GM12878 (cell line): ENCODE measurements at regions not wholly inside any gene's neighbourhood (a gene's known extent, or its start where the extent isn't known, plus 50 kb on each side); places are given as distances from the start of the nearest gene placed in this dataset.

Experiments
- ATAC-seq: fragments of 200-7000 bp; cut with Tn5 transposase; 3 replicates; pipeline ENCODE4 v1.9.1; 2020; ENCODE audit warnings: mild to moderate bottlenecking, moderate library complexity
- BruUV-seq: library from RNA; stranded (reverse); fragments of 400-500 nt; replicated peaks from 2 replicates; lab custom pipeline; 2021; lab: Mats Ljungman, UMichigan
- CTCF ChIA-PET: fragments of 300-600 bp; sonication (Branson Sonifier 250); formaldehyde crosslinking; extraction: SDS; loops from one replicate; lab custom pipeline; 2021; ENCODE audit warnings: inconsistent platforms; lab: Yijun Ruan, JAX
- POLR2A ChIA-PET: fragments of 350-600 bp; formaldehyde crosslinking; extraction: SDS; loops from one replicate; lab custom pipeline; 2021; ENCODE audit warnings: inconsistent platforms; lab: Charles Lee
- RAD21 ChIA-PET: fragments of 300-600 bp; sonication (Branson Sonifier 250); formaldehyde crosslinking; loops from one replicate; lab custom pipeline; 2023; ENCODE audit warnings: antibody characterized with exemption; ENCODE audit not compliant: unreplicated experiment; lab: Charles Lee
- SMC1A ChIA-PET: fragments of 300-600 bp; sonication (Branson Sonifier 250); formaldehyde crosslinking; loops from one replicate; lab custom pipeline; 2023; ENCODE audit not compliant: unreplicated experiment, uncharacterized antibody; lab: Charles Lee
- DNase-seq: peaks from one replicate; pipeline ENCODE4 v3.0.0-alpha.2; 2011; ENCODE audit warnings: low read depth, low spot score
- FAIRE-seq: peaks from 3 replicates; lab custom pipeline; 2011; peaks lifted over from hg19 to GRCh38; lab: Jason Lieb, UNC
- H2AFZ ChIP-seq: 2 replicates; pipeline ENCODE4 v1.6.0; 2011; ENCODE audit warnings: low read depth, low read length, control low read depth; ENCODE audit not compliant: control insufficient read depth
- H3K27ac ChIP-seq: 2 replicates; pipeline ENCODE4 v1.5.1; 2011; ENCODE audit warnings: control low read depth; ENCODE audit not compliant: control insufficient read depth, insufficient read depth
- H3K27me3 ChIP-seq, 2 experiments: replicated peaks in 1 of 2; 2 replicates each; pipeline versions ENCODE4 v1.6.0 to v1.6.1; 2011; ENCODE audit warnings: low read length in 1 of 2; ENCODE audit not compliant: control insufficient read depth in 2 of 2, insufficient read depth in 2 of 2
- H3K36me3 ChIP-seq, 2 experiments: 2 replicates each; pipeline ENCODE4 v1.5.1; 2011; ENCODE audit warnings: low read length in 1 of 2; ENCODE audit not compliant: control insufficient read depth in 2 of 2, insufficient read depth in 2 of 2
- H3K4me1 ChIP-seq: 2 replicates; pipeline ENCODE4 v1.6.1; 2011; ENCODE audit warnings: mild to moderate bottlenecking, low read length, moderate library complexity, mixed read lengths; ENCODE audit not compliant: control insufficient read depth, insufficient read depth
- H3K4me2 ChIP-seq: 2 replicates; pipeline ENCODE4 v1.6.0; 2011; ENCODE audit warnings: control low read depth; ENCODE audit not compliant: control insufficient read depth, insufficient read depth
- H3K4me3 ChIP-seq: fragments of 200-600 bp; sonication (generic); 2 replicates; pipeline ENCODE4 v1.5.1; 2016
- H3K79me2 ChIP-seq: 2 replicates; pipeline ENCODE4 v1.6.0; 2011; ENCODE audit warnings: low read length; ENCODE audit not compliant: control insufficient read depth, insufficient read depth
- H3K9ac ChIP-seq: 2 replicates; pipeline ENCODE4 v1.8.0; 2011; ENCODE audit warnings: low read length, control low read depth, mixed read lengths; ENCODE audit not compliant: control insufficient read depth, insufficient read depth
- H3K9me3 ChIP-seq: replicated peaks from 3 replicates; pipeline ENCODE4 v1.5.1; 2011; ENCODE audit warnings: mild to moderate bottlenecking, low read length; ENCODE audit not compliant: control insufficient read depth, insufficient read depth
- H4K20me1 ChIP-seq: 2 replicates; pipeline ENCODE4 v1.6.0; 2011; ENCODE audit not compliant: control insufficient read depth, insufficient read depth
- ATF7 ChIP-seq: fragments of 450-650 bp; IDR thresholded peaks from 2 replicates; pipeline ENCODE4 v1.6.1; 2016; ENCODE audit warnings: low read depth, mild to moderate bottlenecking
- HCFC1 ChIP-seq: fragments of 150-350 bp; IDR thresholded peaks from 2 replicates; pipeline ENCODE4 v1.6.1; 2014; ENCODE audit warnings: low read length
- MLLT1 ChIP-seq: fragments of 450-650 bp; IDR thresholded peaks from 2 replicates; pipeline ENCODE4 v1.6.1; 2016; ENCODE audit warnings: mild to moderate bottlenecking
- MYC ChIP-seq: IDR thresholded peaks from 2 replicates; pipeline ENCODE4 v1.6.1; 2011; ENCODE audit warnings: mild to moderate bottlenecking, low read length, moderate library complexity, inconsistent platforms; ENCODE audit not compliant: insufficient read depth, insufficient replicate concordance, insufficient read length, severe bottlenecking
- SIX5 ChIP-seq: IDR thresholded peaks from 2 replicates; pipeline ENCODE4 v1.6.1; 2011; ENCODE audit warnings: mild to moderate bottlenecking, low read depth, low read length, moderate library complexity; ENCODE audit not compliant: severe bottlenecking
- SP1 ChIP-seq: IDR thresholded peaks from one replicate; pipeline ENCODE4 v1.6.1; 2011; ENCODE audit warnings: low read depth, low read length
- ZBED1 ChIP-seq: IDR thresholded peaks from 2 replicates; pipeline ENCODE4 v1.6.1; 2016; ENCODE audit warnings: borderline replicate concordance
- ZBTB11 ChIP-seq: fragments of 450-650 bp; formaldehyde crosslinking; IDR thresholded peaks from 2 replicates; pipeline ENCODE4 v1.5.0; 2022; ENCODE audit warnings: mild to moderate bottlenecking, missing genetic modification characterization
- whole genome bisulfite sequencing: methylation state at CpG from one replicate; pipeline ENCODE4 v1.1.6; 2016; ENCODE audit warnings: low lambda C conversion rate; ENCODE audit not compliant: insufficient replicate concordance, insufficient coverage; ENCODE audit errors: missing lambda C conversion rate; 5-methylcytosine and 5-hydroxymethylcytosine counted together
- in situ Hi-C: fragments of 300-500 bp; cut with MboI; formaldehyde crosslinking; loops from 9 replicates; pipeline ENCODE4 v1.14.3; 2018; ENCODE audit warnings: mixed read lengths
- intact Hi-C: fragments of 100-400 bp; cut with micrococcal nuclease; formaldehyde crosslinking; loops from one replicate; pipeline ENCODE4 v1.14.2; 2022; ENCODE audit not compliant: unreplicated experiment

GRCh38 chr5:71892641-71893365 lies 173.7 kb downstream of the CARTPT start:
- 4% methylated on average over 3 of the region's 3 CpGs for WGBS
- POLR2A ChIA-PET: no interaction called here
- no peaks in the 10 kb centered on the region for H3K79me2 ChIP-seq
- H3K27ac ChIP-seq: no peak overlapping the region
- no peaks in the 10 kb centered on the region for H3K4me1 ChIP-seq
- DNase-seq: no peak
- ATAC-seq: no peak
- peaks cover 5% of the 10 kb centered on the region; the same call in 2 of the 3 replicates for H3K9me3 ChIP-seq
- H4K20me1 ChIP-seq: no peaks in the 10 kb centered on the region
- no peak for FAIRE-seq
- RAD21 ChIA-PET: no interaction called here
- no TSS peak for BruUV-seq
- TF ChIP-seq ZBED1 (no peak), SP1 (no peak), HCFC1 (no peak)
- SMC1A ChIA-PET: no interaction called here
- H3K9ac ChIP-seq: no peak overlapping the region
- no peak overlapping the region for H2AFZ ChIP-seq
- no peak overlapping the region for H3K4me3 ChIP-seq
- H3K27me3 ChIP-seq: no peaks in the 10 kb centered on the region
- in situ Hi-C loops: no loop called here
- intact Hi-C loops: no loop called here
- no peak overlapping the region for H3K4me2 ChIP-seq
- no peaks in the 10 kb centered on the region for H3K36me3 ChIP-seq
- CTCF ChIA-PET: interaction anchor here (1.0 kb wide), 2 partner anchors 8 to 13 kb away, joined by 3 read pairs; no protein-coding TSS in a partner anchor

- Histone ChIP-seq H3K4me2 (no peak overlapping the region), H3K27ac (no peak overlapping the region), H3K36me3 (no peaks in the 10 kb centered on the region), H2AFZ (no peak overlapping the region), H3K9ac (no peak overlapping the region), H3K27me3 (no peaks in the 10 kb centered on the region), H3K4me1 (no peaks in the 10 kb centered on the region), H3K9me3 (peaks cover 2% of the 10 kb centered on the region; the same call in 1 of the 3 replicates), H4K20me1 (no peaks in the 10 kb centered on the region), H3K79me2 (no peaks in the 10 kb centered on the region), H3K4me3 (no peak overlapping the region)
- CTCF ChIA-PET: interaction anchor here (1.0 kb wide), 2 partner anchors 9 to 12 kb away, joined by 3 read pairs; no protein-coding TSS in a partner anchor
- DNase-seq (no peak), FAIRE-seq (no peak), ATAC-seq (no peak)
- BruUV-seq: no TSS peak
- SMC1A ChIA-PET: interaction anchor here (1.2 kb wide), 1 partner anchor 11 kb away, joined by 5 read pairs; no protein-coding TSS in a partner anchor
- RAD21 ChIA-PET: no interaction called here
- WGBS: 31% methylated on average over 3 of the region's 3 CpGs
- intact Hi-C loops: no loop called here
- in situ Hi-C loops: no loop called here
- POLR2A ChIA-PET: no interaction called here
- no peak for TF ChIP-seq ZBTB11 (CRISPR knock-in tag)
- no peak for TF ChIP-seq ATF7
- TF ChIP-seq MLLT1: no peak
- TF ChIP-seq SIX5: no peak
- TF ChIP-seq MYC: no peak
- TF ChIP-seq ZBED1: no peak
Observed at GRCh38 chr5:71893451-71893850, 174.4 kb downstream of the CARTPT start.
